Mammary epithelial cell (primary cell): ENCODE measurements at regions not wholly inside any gene's neighbourhood (a gene's known extent, or its start where the extent isn't known, plus 50 kb on each side); places are given as distances from the start of the nearest gene placed in this dataset.

Experiments used
- CTCF ChIP-seq, 2 donors: IDR thresholded peaks in 1 of 2; conservative IDR thresholded peaks in 1 of 2; 2 replicates each; pipeline ENCODE4 v1.5.1; 2011 to 2012; ENCODE audit warnings: inconsistent platforms in 2 of 2, low read length in 2 of 2, mild to moderate bottlenecking in 2 of 2, control low read depth in 1 of 2, low read depth in 1 of 2; ENCODE audit not compliant: insufficient read depth in 1 of 2; ENCODE audit errors: extremely low read depth in 1 of 2
- EZH2 ChIP-seq: IDR thresholded peaks from 2 replicates; pipeline ENCODE4 v1.6.1; 2012; ENCODE audit warnings: low read length, inconsistent platforms, borderline replicate concordance

GRCh38 chr13:90872491-90873025, 474.9 kb upstream of the MIR17HG start:
- TF ChIP-seq CTCF (conservative IDR thresholded peaks at IDR 0.05 in 1 of 2, IDR thresholded peaks at IDR 0.05 in 1 of 2; ENCODE audit: extremely low read depth in 1 of 2, insufficient read depth in 1 of 2, low read depth in 1 of 2, low read length in 2 of 2) (no peak), EZH2 (no peak)
